Neural crest cell (in vitro differentiated cells): ENCODE measurements at regions not wholly inside any gene's neighbourhood (a gene's known extent, or its start where the extent isn't known, plus 50 kb on each side); places are given as distances from the start of the nearest gene placed in this dataset.

ENCODE experiments used
- DNase-seq: peaks from one replicate; pipeline ENCODE4 v3.0.0; 2021; ENCODE audit warnings: low read depth, mixed read lengths, low spot score
- H3K27ac Mint-ChIP-seq: one replicate; pipeline ENCODE4 v1.8.0; 2021; ENCODE audit warnings: mild to moderate bottlenecking, mixed read lengths; ENCODE audit not compliant: unreplicated experiment
- H3K27me3 Mint-ChIP-seq: 2 replicates; pipeline ENCODE4 v1.8.0; 2021; ENCODE audit warnings: low read depth, mild to moderate bottlenecking, mixed read lengths
- H3K36me3 Mint-ChIP-seq: 2 replicates; pipeline ENCODE4 v1.8.0; 2021; ENCODE audit warnings: low read depth, mild to moderate bottlenecking, mixed read lengths
- H3K4me1 Mint-ChIP-seq: 2 replicates; pipeline ENCODE4 v1.8.0; 2021; ENCODE audit warnings: mixed read lengths
- H3K4me3 Mint-ChIP-seq: one replicate; pipeline ENCODE4 v1.8.0; 2021; ENCODE audit warnings: mild to moderate bottlenecking, mixed read lengths
- H3K9me3 Mint-ChIP-seq: 2 replicates; pipeline ENCODE4 v1.8.0; 2021; ENCODE audit warnings: mixed read lengths
- TF ChIP-seq, protein P1 (sequence below): fragments of 200-600 bp; sonication (generic); conservative IDR thresholded peaks from 2 replicates; pipeline ENCODE4 v1.5.0; 2021; ENCODE audit warnings: antibody characterized with exemption, mild to moderate bottlenecking

DNA sequence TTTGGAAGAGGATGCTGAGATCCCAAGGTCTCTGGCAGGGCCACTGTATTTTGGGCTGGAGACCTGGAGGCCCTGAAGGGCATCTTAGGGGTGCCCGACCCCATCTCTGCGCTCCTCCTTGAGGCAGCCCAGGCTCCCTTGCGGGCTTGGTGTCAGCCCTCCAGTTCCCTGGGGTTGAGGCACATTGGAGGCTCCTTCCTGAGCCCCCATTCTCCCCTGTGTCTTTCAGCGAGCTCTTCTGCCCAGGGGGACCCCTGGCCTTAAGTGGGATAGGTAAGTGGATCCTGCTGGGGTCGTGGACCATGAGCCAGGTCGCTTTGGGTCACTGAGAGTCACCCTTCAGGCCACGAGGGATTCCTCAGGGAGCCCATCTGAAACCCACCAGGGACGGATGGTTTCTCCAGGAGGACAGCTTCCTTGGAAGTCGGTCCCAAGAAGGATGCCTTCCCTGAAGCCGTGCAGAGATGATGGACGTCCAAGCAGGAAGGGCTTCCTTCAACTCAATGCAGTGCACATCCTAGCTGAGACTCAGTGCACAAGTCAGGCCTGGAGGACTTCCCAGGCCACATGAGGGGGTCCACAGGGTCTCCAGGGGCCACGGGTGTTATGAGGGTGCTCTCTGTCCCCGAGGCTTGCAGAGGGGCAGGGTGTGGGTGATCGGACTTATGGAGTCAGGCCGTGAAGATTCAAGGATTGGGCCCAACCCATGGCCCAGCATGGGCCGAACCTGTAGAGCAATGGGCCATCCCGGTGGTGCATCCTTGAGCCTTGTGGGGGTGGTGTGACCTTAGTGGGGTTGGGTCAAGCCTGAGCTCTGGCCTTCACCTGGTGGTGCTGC lies 224.3 kb downstream of the SNRPN start:
- Mint-ChIP-seq H3K36me3 (peaks cover 3% of the 10 kb centered on the region), H3K27me3 (no peaks in the 10 kb centered on the region), H3K27ac (no peak overlapping the region), H3K4me3 (no peak overlapping the region), H3K4me1 (no peaks in the 10 kb centered on the region), H3K9me3 (peaks cover 7% of the 10 kb centered on the region)
- TF ChIP-seq, protein P1, sequence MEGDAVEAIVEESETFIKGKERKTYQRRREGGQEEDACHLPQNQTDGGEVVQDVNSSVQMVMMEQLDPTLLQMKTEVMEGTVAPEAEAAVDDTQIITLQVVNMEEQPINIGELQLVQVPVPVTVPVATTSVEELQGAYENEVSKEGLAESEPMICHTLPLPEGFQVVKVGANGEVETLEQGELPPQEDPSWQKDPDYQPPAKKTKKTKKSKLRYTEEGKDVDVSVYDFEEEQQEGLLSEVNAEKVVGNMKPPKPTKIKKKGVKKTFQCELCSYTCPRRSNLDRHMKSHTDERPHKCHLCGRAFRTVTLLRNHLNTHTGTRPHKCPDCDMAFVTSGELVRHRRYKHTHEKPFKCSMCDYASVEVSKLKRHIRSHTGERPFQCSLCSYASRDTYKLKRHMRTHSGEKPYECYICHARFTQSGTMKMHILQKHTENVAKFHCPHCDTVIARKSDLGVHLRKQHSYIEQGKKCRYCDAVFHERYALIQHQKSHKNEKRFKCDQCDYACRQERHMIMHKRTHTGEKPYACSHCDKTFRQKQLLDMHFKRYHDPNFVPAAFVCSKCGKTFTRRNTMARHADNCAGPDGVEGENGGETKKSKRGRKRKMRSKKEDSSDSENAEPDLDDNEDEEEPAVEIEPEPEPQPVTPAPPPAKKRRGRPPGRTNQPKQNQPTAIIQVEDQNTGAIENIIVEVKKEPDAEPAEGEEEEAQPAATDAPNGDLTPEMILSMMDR, result no peak
- DNase-seq, result no peak

DNA sequence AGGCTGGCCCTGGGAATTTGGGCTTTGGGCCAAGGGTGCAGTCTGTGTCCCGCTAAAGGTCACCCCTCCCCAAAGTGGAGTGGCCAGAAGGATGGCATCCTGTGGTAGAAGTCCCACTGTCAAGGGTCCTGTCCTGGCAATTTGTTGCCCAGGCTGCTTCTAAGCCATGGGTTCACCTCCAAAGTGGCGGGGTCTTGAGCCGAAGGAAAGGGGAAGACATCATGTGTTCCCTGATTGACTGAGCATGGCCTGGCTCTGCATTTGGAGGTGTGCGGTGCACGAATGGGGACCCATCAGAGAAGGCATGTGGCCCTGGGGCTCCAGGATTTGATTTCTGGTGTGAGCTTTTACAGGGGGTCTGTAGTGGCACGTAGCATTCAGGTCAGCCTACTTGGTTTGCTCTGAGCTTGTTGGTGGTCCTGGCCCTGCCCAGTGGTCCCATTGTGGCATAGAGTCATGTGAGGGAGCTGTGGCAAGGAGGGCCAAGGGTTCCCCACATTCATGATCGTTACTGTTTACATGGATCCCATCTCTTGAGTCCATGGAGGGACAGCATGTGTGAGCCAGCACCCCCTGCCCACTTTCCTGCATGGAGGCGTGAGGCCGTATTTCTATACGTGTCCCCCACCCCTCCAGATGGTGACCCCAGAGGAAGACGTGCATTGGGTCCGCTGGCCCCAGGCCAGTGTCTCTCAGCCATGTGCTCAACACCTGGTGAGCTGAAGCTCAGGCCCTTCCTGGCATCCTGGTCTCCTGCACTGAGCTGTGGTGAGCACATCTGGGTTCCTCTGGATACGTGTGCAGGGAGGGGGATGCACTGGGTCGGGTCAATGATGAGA lies 225.1 kb downstream of the SNRPN start:
- TF ChIP-seq, protein P1, result no peak
- no peak for DNase-seq
- H3K27ac Mint-ChIP-seq, result no peak overlapping the region
- no peaks in the 10 kb centered on the region for H3K27me3 Mint-ChIP-seq
- H3K4me1 Mint-ChIP-seq, result no peaks in the 10 kb centered on the region
- H3K9me3 Mint-ChIP-seq, result no peaks in the 10 kb centered on the region
- H3K4me3 Mint-ChIP-seq, result no peak overlapping the region
- H3K36me3 Mint-ChIP-seq, result peaks cover under 1% of the 10 kb centered on the region

DNA sequence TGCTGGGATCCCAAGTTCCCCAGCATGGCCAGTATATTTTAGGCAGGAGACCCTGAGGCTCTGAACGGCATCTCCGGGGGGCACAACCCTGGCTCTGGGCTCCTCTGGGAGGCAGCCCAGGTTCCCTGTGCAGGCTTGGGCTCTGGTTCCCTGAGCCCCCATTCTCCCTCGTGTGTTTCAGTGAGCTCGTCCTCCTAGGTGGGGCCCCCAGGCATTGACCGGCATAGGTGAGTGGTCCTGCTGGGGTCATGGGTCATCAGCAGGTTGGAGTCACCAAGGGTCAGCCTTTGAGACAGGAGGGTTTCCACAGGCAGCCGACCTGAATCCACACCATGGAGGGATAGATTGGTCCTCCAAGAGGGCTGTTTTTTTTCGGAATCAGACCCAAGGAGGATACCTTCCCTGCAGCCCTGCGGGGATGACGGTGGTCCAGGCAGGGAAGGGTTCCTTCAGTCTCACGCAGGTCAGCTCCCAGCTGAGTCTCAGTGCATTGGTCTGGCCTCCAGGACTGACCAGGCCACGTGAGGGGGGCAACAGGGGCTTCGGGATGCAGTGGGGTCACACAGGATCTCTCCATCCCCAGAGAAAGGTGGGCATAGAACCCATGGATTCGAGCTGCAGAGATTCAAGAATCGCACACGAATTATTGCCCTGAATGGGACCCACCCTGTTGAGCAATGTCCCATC lies 226.0 kb downstream of the SNRPN start:
- H3K36me3 Mint-ChIP-seq, result no peaks in the 10 kb centered on the region
- no peaks in the 10 kb centered on the region for H3K4me1 Mint-ChIP-seq
- DNase-seq, result no peak
- H3K4me3 Mint-ChIP-seq, result no peak overlapping the region
- no peaks in the 10 kb centered on the region for H3K9me3 Mint-ChIP-seq
- no peaks in the 10 kb centered on the region for H3K27me3 Mint-ChIP-seq
- TF ChIP-seq, protein P1, result no peak
- no peak overlapping the region for H3K27ac Mint-ChIP-seq

DNA sequence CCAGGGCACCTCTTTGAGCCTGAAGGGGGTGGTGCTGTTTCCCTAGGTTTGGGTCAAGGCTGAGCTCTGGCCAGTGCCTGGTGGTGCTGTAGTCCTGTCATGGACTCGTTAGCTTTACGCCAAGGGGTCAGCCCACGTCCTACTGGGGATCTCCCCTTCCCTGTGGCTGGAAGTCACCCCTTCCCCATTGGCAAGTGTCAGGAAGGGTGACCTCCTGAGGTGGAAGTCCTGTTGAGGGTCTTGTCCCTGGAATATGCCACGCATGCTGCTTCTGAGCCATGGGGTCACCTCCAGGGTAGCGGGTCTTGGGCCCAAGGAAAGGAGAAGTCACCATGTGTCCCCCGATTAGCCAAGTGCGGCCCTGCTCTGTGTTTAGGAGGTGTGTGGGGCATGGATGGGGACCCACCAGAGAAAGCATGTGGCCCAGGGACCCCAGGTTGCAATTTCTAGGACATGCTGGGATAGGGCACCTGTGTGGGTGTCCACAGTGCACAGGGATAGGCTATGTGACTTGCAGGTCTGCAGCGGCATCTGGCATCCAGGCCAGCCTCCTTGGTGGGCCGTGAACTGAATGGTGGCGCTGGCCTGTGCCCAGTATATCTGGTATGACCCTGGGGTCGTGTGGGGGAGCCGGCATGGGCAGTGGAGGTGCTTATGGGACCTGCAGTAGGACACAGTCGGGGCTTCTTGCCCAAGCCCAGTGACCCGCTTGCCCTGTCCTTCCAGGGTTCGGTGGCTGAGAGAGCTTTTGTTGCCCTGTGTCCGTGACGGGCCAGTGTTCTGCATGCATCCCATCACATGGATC lies 226.7 kb downstream of the SNRPN start:
- no peak overlapping the region for H3K27ac Mint-ChIP-seq
- H3K27me3 Mint-ChIP-seq, result no peaks in the 10 kb centered on the region
- no peaks in the 10 kb centered on the region for H3K4me1 Mint-ChIP-seq
- no peak for DNase-seq
- H3K9me3 Mint-ChIP-seq, result no peaks in the 10 kb centered on the region
- TF ChIP-seq, protein P1, result no peak
- no peaks in the 10 kb centered on the region for H3K36me3 Mint-ChIP-seq
- H3K4me3 Mint-ChIP-seq, result no peak overlapping the region

DNA sequence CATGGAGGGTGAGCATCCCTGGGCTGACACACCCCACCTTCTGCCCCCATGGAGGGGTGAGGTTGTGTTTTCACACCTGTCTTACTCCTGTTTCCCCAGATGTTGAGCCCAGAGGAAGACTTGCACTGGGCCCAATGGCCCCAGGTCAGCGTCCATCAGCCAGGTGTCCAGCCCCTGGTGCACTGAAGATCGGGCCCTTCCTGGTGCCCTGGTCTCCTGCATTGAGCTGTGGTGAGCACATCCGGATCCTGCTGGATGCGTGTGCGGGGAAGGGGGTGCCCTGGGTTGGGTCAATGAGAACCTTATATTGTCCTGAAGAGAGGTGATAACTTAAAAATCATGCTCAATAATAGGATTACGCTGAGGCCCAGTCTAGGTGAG lies 227.3 kb downstream of the SNRPN start:
- DNase-seq, result no peak
- Mint-ChIP-seq H3K4me1 (no peaks in the 10 kb centered on the region), H3K27ac (no peak overlapping the region), H3K4me3 (no peak overlapping the region), H3K27me3 (no peaks in the 10 kb centered on the region), H3K36me3 (no peaks in the 10 kb centered on the region), H3K9me3 (no peaks in the 10 kb centered on the region)
- TF ChIP-seq, protein P1, result no peak
